ENCODE measurements at regions not wholly inside any gene's neighbourhood (a gene's known extent, or its start where the extent isn't known, plus 50 kb on each side); places are given as distances from the start of the nearest gene placed in this dataset.
A peak's percentile ranks its signal among the peaks of the same experiment; 100 is the strongest.

GRCh38 chr10:28374036-28374435 is 71.2 kb upstream of the MPP7 start:
- H3K4me1 Mint-ChIP-seq (ENCODE audit: low read depth, unreplicated experiment), result peaks cover 5% of the 10 kb centered on the region
- TF ChIP-seq, protein P1, sequence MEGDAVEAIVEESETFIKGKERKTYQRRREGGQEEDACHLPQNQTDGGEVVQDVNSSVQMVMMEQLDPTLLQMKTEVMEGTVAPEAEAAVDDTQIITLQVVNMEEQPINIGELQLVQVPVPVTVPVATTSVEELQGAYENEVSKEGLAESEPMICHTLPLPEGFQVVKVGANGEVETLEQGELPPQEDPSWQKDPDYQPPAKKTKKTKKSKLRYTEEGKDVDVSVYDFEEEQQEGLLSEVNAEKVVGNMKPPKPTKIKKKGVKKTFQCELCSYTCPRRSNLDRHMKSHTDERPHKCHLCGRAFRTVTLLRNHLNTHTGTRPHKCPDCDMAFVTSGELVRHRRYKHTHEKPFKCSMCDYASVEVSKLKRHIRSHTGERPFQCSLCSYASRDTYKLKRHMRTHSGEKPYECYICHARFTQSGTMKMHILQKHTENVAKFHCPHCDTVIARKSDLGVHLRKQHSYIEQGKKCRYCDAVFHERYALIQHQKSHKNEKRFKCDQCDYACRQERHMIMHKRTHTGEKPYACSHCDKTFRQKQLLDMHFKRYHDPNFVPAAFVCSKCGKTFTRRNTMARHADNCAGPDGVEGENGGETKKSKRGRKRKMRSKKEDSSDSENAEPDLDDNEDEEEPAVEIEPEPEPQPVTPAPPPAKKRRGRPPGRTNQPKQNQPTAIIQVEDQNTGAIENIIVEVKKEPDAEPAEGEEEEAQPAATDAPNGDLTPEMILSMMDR (IDR thresholded peaks at IDR 0.05; ENCODE audit: partially characterized antibody, unreplicated experiment), result no peak
- DNase-seq, result no peak
- peaks cover 4% of the 10 kb centered on the region for H3K9me3 Mint-ChIP-seq (ENCODE audit: unreplicated experiment)
- no peak overlapping the region for H3K4me3 Mint-ChIP-seq (ENCODE audit: unreplicated experiment)
- H3K36me3 Mint-ChIP-seq (ENCODE audit: unreplicated experiment), result no peaks in the 10 kb centered on the region
- no peak overlapping the region for H3K27ac Mint-ChIP-seq (ENCODE audit: unreplicated experiment)
- H3K27me3 Mint-ChIP-seq (ENCODE audit: unreplicated experiment), result no peaks in the 10 kb centered on the region

DNA sequence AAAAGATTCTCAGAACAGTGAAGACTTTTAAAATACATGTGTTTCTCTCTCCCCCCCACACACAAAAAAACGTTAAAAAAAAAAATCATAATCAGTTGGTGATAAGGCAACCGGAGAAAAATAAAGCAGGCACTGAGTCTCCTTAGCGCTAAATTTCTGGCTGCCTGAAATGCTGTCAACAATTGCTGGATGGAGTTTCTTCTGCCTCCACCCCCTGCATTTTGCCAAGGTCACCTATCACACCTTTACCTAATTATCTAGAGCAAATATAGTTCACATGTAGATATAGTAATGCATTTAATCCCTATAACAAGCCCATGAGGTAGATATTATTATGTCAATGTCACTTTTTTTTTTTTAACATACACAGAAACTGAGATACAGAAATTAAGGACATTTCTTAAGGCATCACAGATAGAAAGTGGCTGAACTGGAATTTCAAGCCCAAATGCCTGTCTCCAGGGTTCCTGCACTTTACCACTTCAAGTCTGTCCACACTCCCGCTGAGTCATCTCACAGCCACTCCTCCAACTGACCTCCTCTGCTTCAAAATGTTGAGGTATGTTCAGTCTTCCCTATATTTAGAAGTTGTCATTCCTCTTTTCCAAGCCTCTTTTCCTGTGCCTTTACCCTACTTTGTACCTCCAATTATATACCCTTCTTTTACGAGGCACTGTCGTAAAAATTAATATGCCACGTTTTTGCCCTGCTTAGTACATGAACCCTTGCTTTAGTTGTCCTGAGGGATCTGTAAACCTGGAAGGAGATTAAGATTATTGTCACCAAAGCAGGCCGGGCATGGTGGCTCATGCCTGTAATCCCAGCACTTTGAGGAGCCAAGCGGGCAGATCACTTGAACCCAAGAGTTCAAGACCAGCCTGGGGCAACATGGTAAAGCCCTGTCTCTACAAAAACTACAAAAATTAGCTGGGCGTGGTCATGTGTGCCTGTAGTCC is 72.8 kb upstream of the MPP7 start:
- H3K4me3 Mint-ChIP-seq (ENCODE audit: unreplicated experiment), result no peak overlapping the region
- no peak overlapping the region for H3K27ac Mint-ChIP-seq (ENCODE audit: unreplicated experiment)
- TF ChIP-seq, protein P1 (IDR thresholded peaks at IDR 0.05; ENCODE audit: partially characterized antibody, unreplicated experiment), result no peak
- H3K36me3 Mint-ChIP-seq (ENCODE audit: unreplicated experiment), result no peaks in the 10 kb centered on the region
- no peaks in the 10 kb centered on the region for H3K27me3 Mint-ChIP-seq (ENCODE audit: unreplicated experiment)
- H3K4me1 Mint-ChIP-seq (ENCODE audit: low read depth, unreplicated experiment), result peaks cover 3% of the 10 kb centered on the region
- DNase-seq, result no peak
- H3K9me3 Mint-ChIP-seq (ENCODE audit: unreplicated experiment), result peaks cover 4% of the 10 kb centered on the region

DNA sequence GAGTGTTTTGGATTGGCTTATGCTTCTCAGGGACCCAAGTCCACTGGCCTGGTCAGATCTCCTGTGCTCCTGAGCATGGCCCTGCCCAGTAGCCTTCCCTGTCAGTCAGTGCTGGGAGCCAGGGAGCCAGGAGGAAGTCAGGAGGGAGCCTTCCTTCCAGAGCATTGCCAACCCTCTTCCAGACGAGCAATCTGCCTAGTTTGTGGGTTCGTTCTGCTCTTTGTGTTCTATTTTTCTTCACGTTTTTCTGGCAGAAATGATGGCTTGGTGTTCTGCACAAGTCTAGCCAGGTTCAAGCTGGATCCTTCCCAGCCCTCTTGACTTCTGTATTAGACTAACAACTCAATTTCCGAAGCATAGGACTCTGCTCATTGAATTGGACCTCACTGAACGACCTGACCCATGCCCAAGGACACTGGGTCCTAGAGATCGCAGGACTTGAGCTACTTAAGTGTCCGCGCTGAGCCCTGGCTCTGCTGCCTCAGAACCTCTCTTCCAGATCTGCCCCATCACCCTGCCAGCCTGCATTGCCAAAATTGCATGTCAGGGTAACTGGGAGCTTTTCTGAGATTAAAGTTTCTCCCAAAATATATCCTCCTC is 76.2 kb upstream of the MPP7 start:
- Mint-ChIP-seq H3K9me3 (ENCODE audit: unreplicated experiment) (no peaks in the 10 kb centered on the region), H3K4me3 (ENCODE audit: unreplicated experiment) (no peak overlapping the region), H3K4me1 (ENCODE audit: low read depth, unreplicated experiment) (peaks cover 7% of the 10 kb centered on the region), H3K27me3 (ENCODE audit: unreplicated experiment) (no peaks in the 10 kb centered on the region), H3K27ac (ENCODE audit: unreplicated experiment) (no peak overlapping the region), H3K36me3 (ENCODE audit: unreplicated experiment) (no peaks in the 10 kb centered on the region)
- TF ChIP-seq, protein P1 (IDR thresholded peaks at IDR 0.05; ENCODE audit: partially characterized antibody, unreplicated experiment), result no peak
- DNase-seq, result no peak

DNA sequence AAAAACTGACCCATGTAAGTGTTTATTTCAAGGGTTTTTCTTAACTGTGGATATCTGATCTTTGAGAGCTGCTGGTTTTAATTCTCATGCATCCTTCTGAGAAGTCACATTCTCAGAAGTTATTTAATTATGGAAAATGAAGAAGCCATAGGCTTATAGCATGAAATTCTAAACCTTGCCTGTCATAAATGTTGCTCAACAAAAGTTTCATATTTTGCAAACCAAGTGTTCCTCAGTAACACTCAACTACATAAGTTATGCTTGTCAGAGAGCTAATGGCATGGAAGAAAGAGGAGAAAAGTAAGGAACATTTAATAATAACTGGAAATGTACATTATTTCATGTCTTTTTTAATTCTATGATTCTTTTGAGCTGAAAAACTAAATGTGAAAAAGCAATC is 78.6 kb upstream of the MPP7 start:
- H3K4me1 Mint-ChIP-seq (ENCODE audit: low read depth, unreplicated experiment), result peaks cover 9% of the 10 kb centered on the region
- no peak for DNase-seq
- H3K9me3 Mint-ChIP-seq (ENCODE audit: unreplicated experiment), result no peaks in the 10 kb centered on the region
- H3K36me3 Mint-ChIP-seq (ENCODE audit: unreplicated experiment), result no peaks in the 10 kb centered on the region
- no peaks in the 10 kb centered on the region for H3K27me3 Mint-ChIP-seq (ENCODE audit: unreplicated experiment)
- no peak overlapping the region for H3K4me3 Mint-ChIP-seq (ENCODE audit: unreplicated experiment)
- TF ChIP-seq, protein P1 (IDR thresholded peaks at IDR 0.05; ENCODE audit: partially characterized antibody, unreplicated experiment), result no peak
- H3K27ac Mint-ChIP-seq (ENCODE audit: unreplicated experiment), result no peak overlapping the region

DNA sequence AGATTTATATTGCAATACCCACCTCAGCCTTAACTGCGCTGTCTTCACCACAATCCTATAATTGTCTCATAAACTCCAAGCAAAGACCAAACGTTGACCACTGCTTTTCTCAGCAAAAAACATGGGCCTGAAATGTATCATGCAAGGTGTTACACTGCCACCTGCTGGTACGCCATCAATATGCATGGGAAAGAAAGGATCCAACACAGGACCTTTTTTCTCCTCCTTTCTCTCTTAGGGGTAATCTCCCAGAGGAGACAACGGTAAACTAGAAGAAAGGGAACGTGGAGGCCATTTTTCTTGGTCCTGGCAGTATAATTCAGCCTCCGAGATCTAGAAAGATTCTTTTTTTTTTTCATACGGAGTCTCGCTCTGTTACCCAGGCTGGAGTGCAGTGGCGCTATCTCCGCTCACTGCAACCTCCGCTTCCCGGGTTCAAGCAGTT is 79.1 kb upstream of the MPP7 start:
- no peaks in the 10 kb centered on the region for H3K27me3 Mint-ChIP-seq (ENCODE audit: unreplicated experiment)
- H3K36me3 Mint-ChIP-seq (ENCODE audit: unreplicated experiment), result no peaks in the 10 kb centered on the region
- H3K4me1 Mint-ChIP-seq (ENCODE audit: low read depth, unreplicated experiment), result peaks cover 12% of the 10 kb centered on the region
- TF ChIP-seq, protein P1 (IDR thresholded peaks at IDR 0.05; ENCODE audit: partially characterized antibody, unreplicated experiment), result peak; percentile 96
- H3K9me3 Mint-ChIP-seq (ENCODE audit: unreplicated experiment), result no peaks in the 10 kb centered on the region
- no peak overlapping the region for H3K27ac Mint-ChIP-seq (ENCODE audit: unreplicated experiment)
- DNase-seq, result peak; percentile 89
- H3K4me3 Mint-ChIP-seq (ENCODE audit: unreplicated experiment), result no peak overlapping the region

All from glutamatergic neuron (in vitro differentiated cells).